ENCODE measurements at regions not wholly inside any gene's neighbourhood (a gene's known extent, or its start where the extent isn't known, plus 50 kb on each side); places are given as distances from the start of the nearest gene placed in this dataset.

GRCh38 chr15:97728791-97729190 is 231.7 kb upstream of the ARRDC4 start:
- TF ChIP-seq CTCF (IDR thresholded peaks at IDR 0.05; ENCODE audit: borderline replicate concordance, control extremely low read depth, extremely low read depth, insufficient read depth, missing control alignments): no peak
- DNase-seq (ENCODE audit: low spot score): no peak
- in situ Hi-C loops (cut with MboI; ENCODE audit: low sequenced_read_pairs, unreplicated experiment): no loop called here

GRCh38 chr15:97729270-97729669 is 231.2 kb upstream of the ARRDC4 start:
- in situ Hi-C loops (cut with MboI; ENCODE audit: low sequenced_read_pairs, unreplicated experiment): no loop called here
- no peak for DNase-seq (ENCODE audit: low spot score)
- no peak for TF ChIP-seq CTCF (IDR thresholded peaks at IDR 0.05; ENCODE audit: borderline replicate concordance, control extremely low read depth, extremely low read depth, insufficient read depth, missing control alignments)

- in situ Hi-C loops (cut with MboI; ENCODE audit: low sequenced_read_pairs, unreplicated experiment): no loop called here
- no peak for TF ChIP-seq CTCF (IDR thresholded peaks at IDR 0.05; ENCODE audit: borderline replicate concordance, control extremely low read depth, extremely low read depth, insufficient read depth, missing control alignments)
- no peak for DNase-seq (ENCODE audit: low spot score)
These were observed 230.2 kb upstream of the ARRDC4 start for GRCh38 chr15:97730315-97730714.

GRCh38 chr15:97731859-97732258 is 228.6 kb upstream of the ARRDC4 start:
- no peak for TF ChIP-seq CTCF (IDR thresholded peaks at IDR 0.05; ENCODE audit: borderline replicate concordance, control extremely low read depth, extremely low read depth, insufficient read depth, missing control alignments)

GRCh38 chr15:97733373-97733772 is 227.1 kb upstream of the ARRDC4 start:
- no peak for DNase-seq (ENCODE audit: low spot score)
- in situ Hi-C loops (cut with MboI; ENCODE audit: low sequenced_read_pairs, unreplicated experiment): no loop called here
- no peak for TF ChIP-seq CTCF (IDR thresholded peaks at IDR 0.05; ENCODE audit: borderline replicate concordance, control extremely low read depth, extremely low read depth, insufficient read depth, missing control alignments)

More at GRCh38 chr15:97731859-97732258, 228.6 kb upstream of the ARRDC4 start:
- no peak for DNase-seq (ENCODE audit: low spot score)
- in situ Hi-C loops (cut with MboI; ENCODE audit: low sequenced_read_pairs, unreplicated experiment): no loop called here

- DNase-seq (ENCODE audit: low spot score): no peak
- no peak for TF ChIP-seq CTCF (IDR thresholded peaks at IDR 0.05; ENCODE audit: borderline replicate concordance, control extremely low read depth, extremely low read depth, insufficient read depth, missing control alignments)
- in situ Hi-C loops (cut with MboI; ENCODE audit: low sequenced_read_pairs, unreplicated experiment): no loop called here
These were observed 223.8 kb upstream of the ARRDC4 start for GRCh38 chr15:97736748-97737147.

All from GM13976 (cell line).